GM12891 (cell line): ENCODE measurements at regions not wholly inside any gene's neighbourhood (a gene's known extent, or its start where the extent isn't known, plus 50 kb on each side); places are given as distances from the start of the nearest gene placed in this dataset.

ENCODE experiments used
- POLR2A ChIP-seq: IDR thresholded peaks from 2 replicates; pipeline ENCODE4 v1.6.1; 2011; ENCODE audit warnings: low read depth, low read length, control low read depth
- POLR2AphosphoS5 ChIP-seq: IDR thresholded peaks from 2 replicates; pipeline ENCODE4 v1.6.1; 2011; ENCODE audit warnings: low read depth, low read length, control low read depth
- TAF1 ChIP-seq: IDR thresholded peaks from 2 replicates; pipeline ENCODE4 v1.6.1; 2011; ENCODE audit warnings: low read depth, low read length, control low read depth

GRCh38 chr14:95818581-95818980, 58.1 kb upstream of the TUNAR start:
- no peak for TF ChIP-seq POLR2AphosphoS5
- TF ChIP-seq POLR2A: no peak
- TF ChIP-seq TAF1: no peak
